NOMO-1 treated with DMSO at 0.1 percent for 48 hours (cell line): ENCODE measurements at regions not wholly inside any gene's neighbourhood (a gene's known extent, or its start where the extent isn't known, plus 50 kb on each side); places are given as distances from the start of the nearest gene placed in this dataset.

Experiments used
- DNase-seq: peaks from one replicate; lab custom pipeline; 2025; ENCODE audit not compliant: unreplicated experiment; lab: John Stamatoyannopoulos, UW

- DNase-seq: no peak
Measured at GRCh38 chr1:191865479-191865878, 292.8 kb upstream of the RGS18 start.

DNA sequence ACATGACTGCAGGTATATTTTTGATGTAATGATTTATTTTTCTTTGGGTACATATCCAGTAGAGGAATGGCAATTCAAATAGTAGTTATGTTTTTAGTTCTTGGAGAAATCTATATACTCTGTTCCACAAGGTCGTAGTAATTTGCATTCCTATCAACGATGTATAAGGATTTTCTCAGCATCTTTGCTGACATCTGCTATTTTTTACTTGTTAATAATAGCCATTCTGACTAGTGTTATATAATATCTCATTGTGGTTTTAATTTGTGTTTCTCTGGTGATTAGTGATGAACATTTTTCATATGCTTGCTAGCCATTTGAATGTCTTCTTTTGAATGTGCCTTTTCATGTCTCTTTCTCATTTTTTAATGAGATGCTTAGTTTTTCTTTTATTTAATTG, 292.1 kb upstream of the RGS18 start:
- no peak for DNase-seq

DNA sequence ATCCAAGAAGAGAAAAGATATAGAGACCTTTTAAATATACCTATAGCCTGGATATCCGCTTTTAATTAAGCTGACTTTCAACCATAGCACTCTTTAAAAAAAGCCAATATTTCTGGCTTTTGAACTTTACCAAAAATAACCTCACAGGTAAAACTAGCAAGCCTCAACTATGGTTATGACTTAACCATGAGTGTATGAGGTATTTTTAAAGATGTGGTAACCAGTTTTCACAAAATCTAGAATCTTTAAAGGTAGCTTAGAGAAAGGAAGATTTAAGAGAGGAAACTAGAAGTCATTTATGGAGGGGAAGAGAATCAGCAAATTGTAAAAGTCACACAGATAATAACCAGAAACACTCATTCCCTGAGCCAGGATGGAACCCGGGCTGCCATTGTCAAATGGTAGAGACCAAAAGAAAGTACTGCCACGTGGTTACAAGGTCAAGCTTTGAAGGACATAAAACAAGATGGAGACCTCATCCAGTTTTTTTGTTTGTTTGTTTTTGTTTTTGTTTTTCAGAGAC, 288.4 kb upstream of the RGS18 start:
- DNase-seq: no peak

DNA sequence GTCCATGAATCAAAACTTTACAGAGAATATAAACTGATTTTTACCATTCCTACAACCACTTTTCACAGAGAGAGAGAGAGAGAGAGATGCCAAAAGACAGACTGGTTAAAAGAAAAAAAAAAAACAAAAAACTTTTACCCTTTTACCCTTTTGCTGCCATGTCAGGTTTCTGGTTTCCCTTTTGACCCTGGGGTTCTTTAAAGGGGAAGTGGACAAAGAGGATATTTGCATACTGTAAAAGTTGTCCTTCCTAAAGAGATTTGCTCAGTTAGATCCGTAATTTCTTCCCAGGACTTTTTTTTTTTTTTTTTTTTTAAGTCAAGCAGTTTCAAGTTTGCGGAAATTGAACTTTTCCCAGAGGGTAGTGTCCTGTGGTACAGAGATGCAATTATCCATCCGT, 287.8 kb upstream of the RGS18 start:
- no peak for DNase-seq

DNA sequence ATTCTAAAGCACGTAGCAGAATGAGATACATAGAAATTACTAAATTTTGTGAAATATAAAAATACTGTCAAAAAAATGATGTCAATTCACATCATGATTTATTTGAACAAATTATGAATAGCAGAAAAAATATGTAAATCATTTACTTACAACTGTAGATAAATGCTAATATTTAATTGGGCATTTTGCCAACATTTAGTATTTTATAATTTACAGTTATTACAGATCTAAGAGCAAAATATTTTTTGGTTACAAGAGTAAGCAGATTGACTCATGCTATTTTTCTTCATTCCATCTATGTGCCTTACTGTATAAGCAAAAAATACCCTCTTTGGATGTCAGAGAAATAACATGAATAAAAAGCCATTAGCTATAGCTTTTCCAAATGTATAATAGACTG, 282.3 kb upstream of the RGS18 start:
- no peak for DNase-seq

- no peak for DNase-seq
Measured at GRCh38 chr1:191876631-191877030, 281.6 kb upstream of the RGS18 start.

GRCh38 chr1:191882870-191883269, 275.4 kb upstream of the RGS18 start:
- no peak for DNase-seq

GRCh38 chr1:191886977-191887376, 271.3 kb upstream of the RGS18 start:
- no peak for DNase-seq

DNA sequence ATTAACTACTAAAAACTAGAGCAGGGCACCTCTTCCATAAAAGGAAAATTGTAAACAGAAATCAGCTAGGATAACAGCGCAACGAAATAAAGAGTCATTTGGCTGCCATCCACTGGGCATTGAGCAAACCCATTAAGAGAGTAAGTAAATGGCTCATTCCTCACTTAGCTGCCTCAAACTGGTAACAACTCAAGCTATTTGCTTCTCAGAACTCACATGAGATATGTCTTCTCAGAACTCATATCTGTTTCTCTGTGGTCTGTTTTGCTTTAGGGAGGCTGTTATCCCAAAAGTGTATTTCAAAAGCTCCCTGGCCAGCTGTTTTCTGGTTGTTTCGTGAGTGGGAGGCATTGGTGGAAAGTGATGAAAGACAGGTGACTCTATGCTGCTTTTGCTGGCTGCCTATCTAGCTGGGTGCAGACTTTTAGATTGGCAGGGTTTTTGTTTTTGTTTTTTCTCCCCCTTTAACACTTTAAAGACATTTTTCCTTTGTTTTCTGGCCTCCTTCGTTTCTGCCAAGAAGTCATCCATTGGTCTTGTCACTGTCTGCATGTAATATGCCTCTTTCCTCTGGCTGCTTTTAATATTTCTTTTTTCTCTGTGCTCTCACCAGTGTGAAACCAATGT, 269.2 kb upstream of the RGS18 start:
- no peak for DNase-seq

DNA sequence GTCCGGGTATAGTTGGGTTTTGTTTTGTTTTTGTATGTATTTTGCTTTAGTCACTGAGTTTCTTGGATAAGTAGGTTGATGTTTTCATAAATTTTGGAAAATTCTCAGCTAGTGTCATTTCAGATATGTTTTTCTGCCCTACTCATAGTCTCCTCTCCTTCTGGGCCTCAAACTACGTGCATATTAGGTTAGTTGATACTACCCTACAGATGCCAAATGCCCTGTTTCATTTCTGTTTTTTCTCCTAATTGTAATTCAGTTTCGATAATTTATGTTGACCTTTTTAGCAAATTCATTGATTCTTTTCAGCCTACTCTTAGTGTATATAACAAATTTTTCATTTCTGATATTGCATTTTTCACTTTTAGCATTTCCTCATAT, 268.6 kb upstream of the RGS18 start:
- no peak for DNase-seq

DNA sequence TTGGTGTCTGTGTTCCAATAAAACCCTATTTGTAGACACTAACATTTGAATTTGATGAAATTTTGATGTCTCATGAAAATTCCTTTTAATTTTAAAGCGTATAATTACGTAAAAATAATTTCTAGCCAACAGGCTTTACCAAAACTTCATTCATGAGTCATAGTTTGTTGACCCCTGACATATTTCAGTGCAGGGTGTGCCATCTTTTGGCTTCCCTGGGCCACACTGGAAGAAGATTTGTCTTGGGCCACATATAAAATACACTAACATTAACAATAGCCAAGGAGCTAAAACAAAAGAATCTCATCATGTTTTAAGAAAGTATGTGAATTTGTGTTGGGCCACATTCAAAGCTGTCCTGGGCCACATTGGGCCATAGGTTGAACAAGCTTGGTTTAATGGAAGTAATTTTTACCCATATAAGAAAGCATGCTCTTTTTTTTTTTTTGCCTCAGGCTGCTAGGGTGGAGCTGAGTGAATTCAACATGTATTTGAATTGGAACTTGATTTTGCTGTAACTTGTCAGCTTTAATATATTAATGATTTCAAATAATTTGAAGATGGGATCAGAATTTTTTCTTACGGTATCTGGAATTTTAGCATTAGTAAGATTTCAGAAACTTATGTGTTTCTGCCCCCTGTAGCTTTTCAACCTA, 267.7 kb upstream of the RGS18 start:
- no peak for DNase-seq

DNA sequence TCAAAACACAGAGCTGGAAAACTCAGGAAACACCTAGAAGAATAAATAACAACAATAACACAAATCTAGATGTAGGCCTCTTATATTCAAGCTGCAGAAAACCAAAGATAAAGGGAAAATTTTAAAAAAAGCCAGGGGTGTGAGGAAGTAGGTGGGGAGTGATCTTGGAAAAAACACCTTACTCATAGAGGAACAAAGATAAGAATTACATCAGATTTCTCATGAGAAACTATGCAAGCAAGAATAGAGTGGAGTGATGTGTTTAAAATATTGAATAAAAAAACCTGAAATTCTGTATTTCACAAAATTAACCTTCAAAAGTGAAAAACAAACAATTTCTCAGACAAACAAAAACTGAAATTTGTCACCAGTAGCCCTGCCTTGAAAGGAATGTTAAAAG, 265.5 kb upstream of the RGS18 start:
- no peak for DNase-seq

DNA sequence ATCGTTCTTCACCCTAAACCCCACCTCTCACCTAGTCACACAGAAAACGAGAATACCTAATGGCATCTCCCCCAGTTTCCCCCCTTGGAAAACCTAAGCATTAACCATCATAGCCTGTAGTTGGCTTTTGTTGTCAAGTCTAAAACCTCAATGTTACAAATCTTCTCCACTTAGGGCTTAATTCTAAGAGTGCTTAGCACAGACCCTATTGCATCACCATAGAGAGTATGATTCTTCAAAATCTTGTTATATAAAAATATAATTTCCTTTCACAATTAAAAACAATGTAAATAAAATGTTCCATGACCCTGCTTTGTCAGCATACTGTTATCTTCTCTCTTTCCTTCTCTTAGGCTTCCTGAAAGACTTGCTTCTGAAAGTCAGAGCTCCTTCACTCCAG, 263.2 kb upstream of the RGS18 start:
- no peak for DNase-seq

DNA sequence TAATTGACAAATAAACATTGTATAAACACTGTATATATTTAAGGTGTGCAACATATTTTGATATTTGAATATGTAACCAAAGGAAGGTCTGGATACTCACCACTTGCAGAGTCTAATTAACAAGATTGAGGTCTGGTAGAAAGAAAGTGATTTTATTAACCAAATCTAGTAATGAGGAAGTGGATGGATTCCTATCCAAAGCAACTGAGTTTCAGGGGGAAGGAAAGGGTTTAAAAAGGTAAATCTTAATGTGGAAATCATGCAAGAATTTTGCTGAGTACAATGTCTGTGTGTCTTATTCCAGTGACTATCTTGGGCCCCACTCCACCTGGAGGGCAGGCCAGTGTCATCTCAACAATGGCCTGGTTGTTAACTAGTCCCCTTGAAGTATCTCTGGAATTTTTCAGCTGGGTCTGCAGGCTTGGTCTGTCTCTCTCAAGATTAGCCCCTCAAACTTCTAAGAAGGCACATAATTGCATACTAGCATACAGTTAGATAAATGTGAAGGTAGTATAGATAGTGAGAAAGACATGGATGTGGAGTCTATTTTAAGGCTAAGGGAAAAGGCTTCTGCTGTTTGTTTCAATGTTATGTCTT, 262.7 kb upstream of the RGS18 start:
- no peak for DNase-seq

DNA sequence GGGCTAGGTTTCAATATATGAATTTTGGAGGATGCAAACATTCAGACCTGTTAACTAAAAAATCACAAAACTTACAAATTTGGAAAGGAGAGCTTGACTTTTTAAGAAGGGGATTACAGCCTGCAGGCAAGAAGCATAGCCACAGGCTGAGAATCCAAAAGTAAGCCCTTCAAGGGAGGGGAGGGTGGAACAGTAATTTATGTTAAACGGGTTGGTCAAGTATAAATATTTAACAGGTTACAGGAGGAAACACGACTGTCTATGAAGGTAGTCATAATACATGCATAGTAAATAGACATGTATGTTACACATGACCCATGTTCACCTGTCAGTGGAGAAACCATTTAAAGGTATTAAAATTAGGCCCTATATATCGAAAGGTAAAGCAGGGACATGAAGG, 261.1 kb upstream of the RGS18 start:
- DNase-seq: no peak

GRCh38 chr1:191901651-191902050, 256.6 kb upstream of the RGS18 start:
- DNase-seq: no peak

GRCh38 chr1:191904991-191905390, 253.3 kb upstream of the RGS18 start:
- DNase-seq: no peak

GRCh38 chr1:191905781-191906180, 252.5 kb upstream of the RGS18 start:
- no peak for DNase-seq

GRCh38 chr1:191907121-191907520, 251.1 kb upstream of the RGS18 start:
- no peak for DNase-seq

DNA sequence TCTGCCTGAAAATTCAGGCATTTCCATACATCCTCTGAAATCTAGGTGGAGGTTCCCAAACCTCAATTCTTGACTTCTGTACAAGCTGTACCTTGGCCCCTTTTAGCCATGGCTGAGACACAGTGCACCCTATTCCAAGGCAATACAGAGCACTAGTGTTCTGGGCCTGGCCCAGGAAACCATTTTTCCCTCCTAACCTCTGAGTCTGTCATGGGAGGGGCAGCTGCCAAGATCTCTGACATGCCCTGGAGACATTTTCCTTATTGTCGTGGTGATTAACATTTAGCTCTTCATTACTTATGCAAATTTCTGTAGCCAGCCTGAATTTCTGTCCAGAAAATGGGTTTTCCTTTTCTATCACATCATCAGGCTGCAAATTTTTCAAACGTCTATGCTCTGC, 248.0 kb upstream of the RGS18 start:
- DNase-seq: no peak

DNA sequence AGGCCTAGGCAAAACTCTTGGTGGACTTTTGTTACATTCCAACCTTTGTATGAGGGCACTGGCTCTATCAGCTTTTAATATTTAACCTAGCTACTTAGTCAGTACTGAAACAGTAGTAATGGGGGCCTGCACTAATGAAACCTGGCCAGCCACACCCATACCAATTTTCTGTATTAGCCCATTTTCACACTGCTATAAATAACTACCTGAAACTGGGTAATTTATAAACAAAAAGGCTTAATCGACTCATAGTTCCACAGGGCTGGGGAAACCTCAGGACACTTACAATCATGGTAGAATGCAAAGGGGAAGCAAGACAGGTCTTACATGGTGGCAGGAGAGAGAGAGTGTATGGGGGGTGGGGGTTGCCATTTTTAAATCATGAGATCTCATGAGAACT, 245.7 kb upstream of the RGS18 start:
- DNase-seq: no peak

- DNase-seq: no peak
Measured at GRCh38 chr1:191913260-191913977, 244.8 kb upstream of the RGS18 start.
